HG02610 (cell line): ENCODE measurements at regions not wholly inside any gene's neighbourhood (a gene's known extent, or its start where the extent isn't known, plus 50 kb on each side); places are given as distances from the start of the nearest gene placed in this dataset.
"Not testable (repeated sequence)": the region's sequence is repeated elsewhere in the genome, so short reads cannot be mapped to it uniquely, and the experiment has no call there.

Experiments used
- ATAC-seq: cut with Tn5 transposase; IDR thresholded peaks from one replicate; pipeline ENCODE4 v1.9.1; 2021; ENCODE audit warnings: mild to moderate bottlenecking, moderate library complexity; ENCODE audit not compliant: unreplicated experiment

GRCh38 chr3:87796137-87796842 lies 262.5 kb downstream of the CGGBP1 start:
- ATAC-seq, result no peak

- ATAC-seq, result no peak
Measured at GRCh38 chr3:87795701-87796100, 263.1 kb downstream of the CGGBP1 start.

DNA sequence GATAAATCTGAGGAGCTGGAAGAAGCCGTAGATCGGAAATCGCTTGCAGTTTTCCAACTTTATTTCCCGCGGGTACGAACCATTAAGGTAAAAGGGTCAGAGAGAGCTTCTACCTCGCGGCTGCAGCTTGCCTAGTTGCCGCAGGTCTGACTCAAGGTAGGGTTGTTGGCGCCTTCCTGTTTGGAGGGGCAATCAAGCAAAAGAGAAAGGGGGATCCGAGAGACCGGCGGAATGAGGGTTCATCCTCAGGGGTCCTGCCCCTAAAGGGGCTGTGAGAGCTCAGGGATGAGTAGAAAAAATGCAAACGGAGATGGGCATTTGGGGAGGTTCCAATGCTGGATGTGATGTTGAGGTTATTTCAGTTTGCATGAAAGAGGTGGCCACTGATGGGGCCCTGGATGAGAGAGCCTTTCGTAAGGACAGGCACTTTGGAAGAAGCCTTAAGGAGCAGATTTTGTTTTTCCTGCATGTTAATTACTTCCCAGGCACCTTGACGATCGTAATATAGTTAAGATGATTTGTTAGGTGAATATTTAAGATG lies 265.4 kb downstream of the CGGBP1 start:
- ATAC-seq, result no peak

DNA sequence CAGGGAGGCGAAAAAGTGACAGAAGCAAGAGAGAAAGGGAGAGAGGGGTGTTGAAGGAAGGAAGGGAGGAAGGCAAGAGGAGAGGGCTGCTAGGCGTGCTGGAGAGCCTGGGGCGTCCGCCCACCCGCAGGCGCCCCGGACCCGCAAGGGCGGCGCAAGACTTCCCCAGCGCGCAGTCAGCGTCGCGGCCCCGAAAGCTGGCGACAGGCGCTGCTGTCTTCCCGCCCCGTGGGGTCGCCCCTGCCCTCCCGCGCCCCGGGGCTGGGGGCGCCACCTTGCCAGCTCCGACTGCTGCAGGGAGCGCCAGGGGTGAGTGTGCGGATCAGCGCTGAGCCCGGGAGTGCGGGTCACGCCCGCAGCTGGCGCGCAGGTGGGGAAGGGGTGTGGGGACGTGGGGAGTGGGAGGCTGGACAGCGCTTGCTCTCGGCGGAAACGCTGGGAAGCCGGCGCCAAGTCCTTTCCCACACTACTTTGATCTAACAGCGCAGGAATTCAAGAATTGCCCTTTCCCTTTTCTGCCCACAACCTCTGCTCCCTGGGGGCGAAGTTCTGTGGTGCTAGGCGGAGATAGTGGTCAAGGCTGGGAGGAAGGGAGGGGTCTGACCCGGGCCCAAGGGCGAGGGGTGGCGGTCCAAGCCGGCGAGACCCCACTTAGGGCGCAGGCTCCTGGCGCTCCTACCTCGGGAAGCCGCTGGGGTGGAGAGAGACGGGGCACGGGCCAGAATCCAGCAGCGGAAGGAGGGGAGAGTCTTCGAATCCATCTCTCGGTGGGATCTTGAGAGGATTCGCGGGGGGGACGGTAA lies 266.1 kb downstream of the CGGBP1 start, which contains the start of gene HTR1F:
TSS of gene HTR1F (plus strand) at position 173 of the 803 bp plus-strand sequence.
- no peak for ATAC-seq

DNA sequence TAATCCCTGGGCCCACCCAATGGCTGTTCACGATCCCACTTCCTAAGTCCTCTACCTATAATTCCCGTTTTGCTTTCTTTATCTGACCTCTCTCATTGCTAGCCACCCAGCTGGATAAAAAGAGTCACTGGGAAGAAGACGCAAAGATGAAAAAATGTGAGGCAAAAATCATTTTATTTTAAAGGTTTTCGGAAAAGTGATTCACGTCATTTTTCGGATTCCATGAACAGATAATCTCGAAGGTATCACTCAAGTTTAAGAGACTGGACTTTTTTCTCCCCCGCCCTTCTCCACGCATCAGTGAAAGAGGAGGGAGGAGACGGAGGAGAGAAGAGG lies 266.6 kb downstream of the CGGBP1 start:
- no peak for ATAC-seq

DNA sequence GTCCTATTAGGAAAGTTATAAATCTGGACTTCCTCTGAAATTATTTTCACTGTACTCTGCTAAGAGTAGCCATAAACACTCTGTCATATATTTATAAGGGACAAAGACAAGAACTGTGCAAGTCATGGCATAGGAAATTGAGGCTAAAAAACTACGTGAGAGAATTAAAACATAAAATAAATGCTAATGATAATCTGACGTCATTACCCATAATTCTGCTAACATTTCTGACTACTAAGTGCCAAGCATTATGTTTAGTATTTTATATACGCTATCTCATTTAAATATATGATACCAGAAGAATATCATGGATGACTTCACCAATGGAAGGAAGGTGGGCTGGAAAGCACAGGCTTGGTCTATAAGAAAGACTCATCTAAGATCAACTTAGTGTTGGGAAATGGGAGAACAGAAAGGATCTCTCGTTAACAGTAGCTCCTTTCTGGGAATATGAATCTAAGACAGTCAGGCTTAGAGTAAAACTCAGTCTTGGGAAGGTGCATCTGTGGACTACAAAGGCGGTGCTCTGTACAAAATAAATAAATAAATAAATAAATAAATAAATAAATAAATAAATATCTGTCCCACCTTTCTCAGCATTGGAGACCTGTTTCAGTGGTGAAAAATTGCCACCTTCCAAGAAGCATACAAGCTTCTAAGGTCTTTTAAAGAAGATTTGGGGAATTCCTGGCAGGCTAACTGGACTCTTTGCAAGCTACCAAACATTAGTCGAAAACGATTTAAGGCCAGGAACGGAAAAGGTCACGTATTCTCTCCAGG lies 267.4 kb downstream of the CGGBP1 start:
- no peak for ATAC-seq

DNA sequence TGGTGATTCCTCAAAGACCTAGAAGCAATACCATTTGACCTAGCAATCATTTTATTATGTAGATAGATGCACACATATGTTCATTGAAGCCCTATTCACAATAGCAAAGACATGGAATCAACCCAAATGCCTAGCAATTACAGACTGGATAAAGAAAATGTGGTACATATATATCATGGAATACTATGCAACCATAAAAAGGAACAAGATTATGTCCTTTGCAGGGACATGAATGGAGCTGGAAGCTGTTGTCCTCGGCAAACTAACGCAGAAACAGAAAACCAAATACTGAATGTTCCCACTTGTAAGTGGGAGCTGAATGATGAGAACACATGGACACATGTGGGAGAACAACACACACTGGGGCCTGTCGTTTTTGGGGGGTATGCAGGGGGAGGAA lies 269.8 kb downstream of the CGGBP1 start:
- not testable (repeated sequence) for ATAC-seq

GRCh38 chr3:87788516-87788915 lies 270.3 kb downstream of the CGGBP1 start:
- ATAC-seq, result no peak

DNA sequence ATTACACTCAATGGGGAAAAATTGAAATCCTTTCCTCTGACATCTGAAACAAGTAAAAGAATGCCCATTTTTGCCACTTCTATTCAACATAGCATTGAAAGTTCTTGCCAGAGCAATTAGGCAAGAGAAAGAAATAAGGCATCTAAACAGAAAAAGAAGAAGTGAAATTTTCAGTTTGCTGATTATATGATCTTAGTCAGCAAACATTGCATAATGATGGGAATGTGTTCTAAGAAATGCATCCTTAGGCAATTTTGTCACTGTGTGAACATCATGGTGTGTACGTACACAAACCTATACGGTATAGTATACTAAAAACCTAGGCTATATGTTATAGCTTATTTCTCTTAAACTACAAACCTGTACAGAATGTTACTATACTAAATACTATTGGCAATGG lies 278.0 kb downstream of the CGGBP1 start:
- ATAC-seq, result no peak

- ATAC-seq, result no peak
Measured at GRCh38 chr3:87778876-87779275, 279.9 kb downstream of the CGGBP1 start.

GRCh38 chr3:87771337-87772192 lies 287.2 kb downstream of the CGGBP1 start:
- ATAC-seq, result peak; percentile 95

DNA sequence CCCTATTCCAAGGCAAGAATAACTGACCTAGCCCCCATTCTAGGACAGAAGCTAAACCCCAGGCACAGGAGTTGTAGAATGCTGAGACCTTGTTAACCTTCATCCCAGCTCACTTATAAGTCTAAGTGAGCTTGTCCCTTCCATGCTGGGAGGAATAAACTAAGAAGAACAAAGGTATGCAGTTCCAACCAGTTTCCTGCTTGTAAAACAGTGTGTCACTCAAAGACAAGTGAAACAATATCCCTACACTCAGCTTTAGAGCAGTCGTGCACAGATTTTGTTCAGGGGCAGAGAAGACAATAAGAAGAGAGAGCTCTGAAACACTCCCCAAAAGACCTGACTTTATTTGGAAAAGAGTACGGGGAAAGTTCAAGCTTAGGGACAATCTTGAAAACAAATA lies 292.1 kb downstream of the CGGBP1 start:
- ATAC-seq, result no peak

GRCh38 chr3:87765256-87765655 lies 293.5 kb downstream of the CGGBP1 start:
- ATAC-seq, result no peak

DNA sequence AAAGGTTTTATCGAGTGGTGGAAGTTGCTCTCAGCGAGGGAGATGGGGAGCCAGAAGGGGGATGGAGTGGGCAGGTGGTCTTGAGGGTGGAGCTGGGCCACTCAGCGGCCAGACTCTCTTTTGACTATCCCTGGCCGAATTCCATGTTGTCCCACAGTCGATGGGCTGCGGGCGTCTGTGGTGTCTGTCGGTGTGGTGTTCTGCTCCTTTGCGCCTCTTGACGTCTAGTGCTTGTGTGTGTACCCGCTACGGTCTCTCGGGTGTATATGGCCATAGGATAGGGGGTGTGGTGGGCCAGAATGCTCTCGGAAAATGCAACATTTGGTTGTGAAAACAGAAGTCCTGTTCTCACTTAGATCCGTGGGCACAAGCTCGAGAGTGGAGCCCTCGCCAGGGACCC lies 297.0 kb downstream of the CGGBP1 start:
- no peak for ATAC-seq

DNA sequence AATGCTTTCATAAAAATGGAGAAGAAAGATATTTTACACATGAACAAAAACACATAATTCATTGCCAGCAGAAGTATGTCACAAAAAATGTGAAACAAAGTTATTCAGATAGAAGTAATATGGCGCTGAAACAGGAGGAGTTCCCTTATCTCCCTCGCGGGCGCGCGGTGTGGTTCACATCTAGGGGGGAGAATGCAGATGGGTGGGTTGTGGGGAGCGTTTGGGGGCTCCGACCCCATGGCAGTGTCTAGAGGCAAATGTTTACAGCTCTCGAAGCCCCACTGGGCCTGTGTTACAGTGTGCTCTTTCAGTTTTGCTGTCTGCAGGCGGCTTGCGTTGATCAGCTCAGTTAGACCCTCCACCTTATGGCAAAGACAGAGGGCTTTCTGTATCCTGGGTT lies 297.5 kb downstream of the CGGBP1 start:
- ATAC-seq, result no peak

DNA sequence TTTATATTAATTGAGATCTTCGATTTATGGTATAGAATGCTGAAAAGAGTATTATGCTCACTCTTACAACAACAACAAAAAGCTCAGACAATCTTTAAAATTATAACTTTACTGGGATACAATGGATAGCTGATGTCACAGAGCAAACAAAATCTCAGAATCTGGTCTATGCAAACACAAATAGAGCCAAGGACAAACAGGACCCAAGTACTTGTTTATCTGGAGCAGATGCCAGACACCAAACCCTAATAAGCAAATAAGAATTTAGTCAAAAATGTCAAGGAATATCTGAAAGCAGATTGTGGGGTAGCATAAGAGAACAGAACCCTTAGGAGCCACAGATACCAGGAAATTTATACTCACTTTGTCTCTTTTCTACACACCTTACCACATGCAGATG lies 302.2 kb downstream of the CGGBP1 start:
- no peak for ATAC-seq

DNA sequence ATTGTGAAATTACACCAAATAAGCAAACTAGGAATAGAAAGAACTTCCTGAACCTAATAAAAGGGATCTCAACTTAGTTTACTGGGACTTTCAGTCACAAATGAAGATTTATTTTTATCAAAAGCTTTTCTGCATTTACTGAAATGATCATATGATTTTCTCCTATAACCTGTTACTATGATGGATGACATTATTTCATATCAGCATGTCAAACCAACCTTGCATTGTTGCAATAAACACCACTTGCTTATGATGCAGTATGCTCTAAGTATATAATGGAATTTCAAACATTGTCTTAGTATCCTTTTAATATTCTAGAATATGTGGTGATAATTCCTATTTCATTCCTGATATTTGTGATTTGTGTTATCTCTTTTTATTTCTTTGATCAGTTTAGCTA lies 303.0 kb downstream of the CGGBP1 start:
- no peak for ATAC-seq

GRCh38 chr3:87742250-87742649 lies 316.6 kb downstream of the CGGBP1 start:
- no peak for ATAC-seq

DNA sequence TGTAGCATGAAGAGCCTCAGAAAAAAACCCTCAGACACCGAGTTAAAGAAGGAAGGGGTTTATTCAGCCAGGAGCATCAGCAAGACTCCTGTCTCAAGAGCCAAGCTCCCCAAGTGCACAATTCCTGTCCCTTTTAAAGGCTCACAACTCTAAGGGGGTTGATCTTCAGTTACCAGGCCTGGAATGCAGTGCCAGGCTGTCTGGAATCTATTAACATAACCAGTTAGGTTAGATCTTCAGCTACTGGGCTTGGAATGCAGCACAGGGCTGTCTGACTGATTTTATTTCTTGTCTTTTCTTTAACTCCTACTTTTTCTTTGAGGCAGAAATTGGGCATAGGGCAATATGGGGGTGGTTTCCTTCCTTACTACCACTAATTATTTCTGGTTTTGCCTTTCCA lies 317.9 kb downstream of the CGGBP1 start:
- not testable (repeated sequence) for ATAC-seq

DNA sequence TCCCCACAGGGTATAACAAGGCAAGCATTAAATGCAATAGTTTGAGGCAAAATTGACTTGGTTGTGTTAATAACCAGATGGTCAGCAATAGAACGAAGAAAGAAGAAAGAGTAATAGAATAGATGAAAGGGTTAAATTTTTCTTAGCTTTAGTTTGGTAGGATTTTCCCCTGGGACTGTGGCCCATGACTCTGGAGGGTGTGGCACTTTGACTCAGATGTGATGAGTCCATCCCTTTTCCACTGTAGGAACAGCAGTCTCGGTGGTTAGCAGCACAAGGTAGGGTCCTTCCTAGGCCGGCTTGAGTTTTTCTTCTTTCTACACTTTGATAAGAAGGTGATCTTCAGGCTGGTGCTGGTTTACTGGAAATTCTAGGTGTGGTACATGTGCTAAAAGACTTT lies 321.0 kb downstream of the CGGBP1 start:
- not testable (repeated sequence) for ATAC-seq
